ENCODE measurements at regions not wholly inside any gene's neighbourhood (a gene's known extent, or its start where the extent isn't known, plus 50 kb on each side); places are given as distances from the start of the nearest gene placed in this dataset.
"Not testable (repeated sequence)": the region's sequence is repeated elsewhere in the genome, so short reads cannot be mapped to it uniquely, and the experiment has no call there.

GRCh38 chr18:961644-962355, 57.1 kb downstream of the ADCYAP1 start:
- DNase-seq: peak in 2 of 4 experiments; percentile 1 to 10

GRCh38 chr18:963276-963675, 58.6 kb downstream of the ADCYAP1 start:
- DNase-seq: no peak

- no peak for DNase-seq
These were observed 61.5 kb downstream of the ADCYAP1 start for GRCh38 chr18:965921-966758.

GRCh38 chr18:966759-967576, 62.3 kb downstream of the ADCYAP1 start:
- DNase-seq: no peak

GRCh38 chr18:968910-969309, 64.2 kb downstream of the ADCYAP1 start:
- not testable (repeated sequence) for DNase-seq

- not testable (repeated sequence) for DNase-seq
These were observed 64.6 kb downstream of the ADCYAP1 start for GRCh38 chr18:969311-969710.

- DNase-seq: not testable (repeated sequence)
These were observed 69.9 kb downstream of the ADCYAP1 start for GRCh38 chr18:974606-975005.

GRCh38 chr18:976393-977128, 71.9 kb downstream of the ADCYAP1 start:
- DNase-seq: not testable (repeated sequence)

GRCh38 chr18:977327-977726, 72.7 kb downstream of the ADCYAP1 start:
- DNase-seq: not testable (repeated sequence)

GRCh38 chr18:977732-978131, 73.1 kb downstream of the ADCYAP1 start:
- DNase-seq: not testable (repeated sequence)

GRCh38 chr18:980586-980985, 75.9 kb downstream of the ADCYAP1 start:
- DNase-seq: no peak

- DNase-seq: no peak
These were observed 79.3 kb downstream of the ADCYAP1 start for GRCh38 chr18:984004-984403.

- DNase-seq: no peak
These were observed 80.6 kb downstream of the ADCYAP1 start for GRCh38 chr18:985212-985661.

- DNase-seq: no peak
These were observed 81.4 kb downstream of the ADCYAP1 start for GRCh38 chr18:986051-986450.

GRCh38 chr18:986552-986951, 81.9 kb downstream of the ADCYAP1 start:
- DNase-seq: no peak

- DNase-seq: no peak
These were observed 82.9 kb downstream of the ADCYAP1 start for GRCh38 chr18:987325-988186.

GRCh38 chr18:989425-989824, 84.8 kb downstream of the ADCYAP1 start:
- DNase-seq: no peak

GRCh38 chr18:990197-990596, 85.5 kb downstream of the ADCYAP1 start:
- DNase-seq: no peak

GRCh38 chr18:991441-991840, 86.8 kb downstream of the ADCYAP1 start:
- no peak for DNase-seq

- DNase-seq: no peak
These were observed 88.9 kb downstream of the ADCYAP1 start for GRCh38 chr18:993560-993959.

- DNase-seq: no peak
These were observed 91.0 kb downstream of the ADCYAP1 start for GRCh38 chr18:995629-996028.

Data from activated naive CD4-positive, alpha-beta T cell (primary cell).